K562 (cell line): ENCODE measurements at regions not wholly inside any gene's neighbourhood (a gene's known extent, or its start where the extent isn't known, plus 50 kb on each side); places are given as distances from the start of the nearest gene placed in this dataset.

Experiments used
- EP300 ChIP-seq: IDR thresholded peaks from 2 replicates; pipeline ENCODE4 v1.6.1; 2012; ENCODE audit warnings: low read length, improper control_type of control experiment
- KLF13 ChIP-seq: fragments of 450-650 bp; IDR thresholded peaks from 2 replicates; pipeline ENCODE4 v1.6.1; 2016; ENCODE audit warnings: missing genetic modification characterization, low read depth, mild to moderate bottlenecking, missing compliant biosample characterization, moderate library complexity, borderline replicate concordance
- SMAD4 ChIP-seq: fragments of 250-450 bp; sonication (Bioruptor Pico); conservative IDR thresholded peaks from 2 replicates; pipeline ENCODE4 v1.8.0; 2021; ENCODE audit warnings: inconsistent platforms, mild to moderate bottlenecking, moderate library complexity
- TCFL5 ChIP-seq: fragments of 250-450 bp; sonication (Bioruptor Pico); conservative IDR thresholded peaks from 2 replicates; pipeline ENCODE4 v1.6.1; 2021; ENCODE audit warnings: mild to moderate bottlenecking, moderate library complexity, matching md5 sums
- TRIM28 ChIP-seq: fragments of 450-650 bp; IDR thresholded peaks from 2 replicates; pipeline ENCODE4 v1.6.1; 2017
- TF ChIP-seq, protein P1 (sequence below), 3 experiments: IDR thresholded peaks in 2 of 3; conservative IDR thresholded peaks in 1 of 3; 2 replicates each; pipeline ENCODE4 v1.5.1; 2011 to 2012; ENCODE audit warnings: low read length in 3 of 3, mild to moderate bottlenecking in 3 of 3, control low read depth in 2 of 3, improper control_type of control experiment in 1 of 3, inconsistent platforms in 1 of 3, low read depth in 1 of 3, mixed read lengths in 1 of 3, moderate library complexity in 1 of 3; ENCODE audit not compliant: insufficient read depth in 2 of 3
- TF ChIP-seq, protein P2 (sequence below): sonication (generic); formaldehyde crosslinking; IDR thresholded peaks from 2 replicates; pipeline ENCODE4 v1.8.0; 2023; ENCODE audit warnings: missing genetic modification reagents, mild to moderate bottlenecking, borderline replicate concordance
- TF ChIP-seq, protein P3 (sequence below): sonication (generic); formaldehyde crosslinking; IDR thresholded peaks from 2 replicates; pipeline ENCODE4 v1.8.1; 2023; ENCODE audit warnings: mild to moderate bottlenecking, missing genetic modification reagents
- TF ChIP-seq, protein P4 (sequence below), 2 experiments: IDR thresholded peaks; 2 replicates each; pipeline ENCODE4 v1.6.1; 2012; ENCODE audit warnings: improper control_type of control experiment in 2 of 2, low read depth in 2 of 2, low read length in 2 of 2, borderline replicate concordance in 1 of 2
- TF ChIP-seq, protein P5 (sequence below): fragments of 250-450 bp; sonication (Bioruptor Pico); IDR thresholded peaks from 2 replicates; pipeline ENCODE4 v1.9.0; 2021; ENCODE audit warnings: mild to moderate bottlenecking, inconsistent platforms
- TF ChIP-seq, protein P6 (sequence below): fragments of 450-650 bp; formaldehyde crosslinking; conservative IDR thresholded peaks from 2 replicates; pipeline ENCODE4 v1.4.0; 2022; ENCODE audit warnings: mild to moderate bottlenecking, missing genetic modification characterization
- TF ChIP-seq, protein P7 (sequence below): fragments of 150-350 bp; conservative IDR thresholded peaks from 2 replicates; pipeline ENCODE4 v1.6.1; 2014; ENCODE audit warnings: low read length

DNA sequence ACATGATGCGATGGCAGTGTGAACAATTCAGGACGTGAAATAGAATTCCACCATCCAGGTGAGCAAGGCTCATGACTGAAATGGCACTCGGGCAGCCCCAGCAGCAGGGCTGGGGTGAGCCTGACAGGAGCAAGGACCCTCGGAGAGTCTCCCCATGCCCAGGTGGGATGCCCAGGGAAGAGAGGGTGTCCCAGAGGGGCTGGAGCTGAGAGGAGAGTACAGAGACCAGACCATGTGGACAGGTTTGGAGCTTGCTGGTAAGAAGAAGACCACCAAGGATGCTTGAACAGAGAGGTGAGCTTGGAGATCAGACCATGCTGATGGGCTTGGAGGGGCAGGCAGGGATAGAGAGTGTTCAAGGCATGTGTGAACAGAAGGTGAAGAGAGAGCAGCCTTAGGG, 83.3 kb downstream of the RAMP3 start:
- no peak for TF ChIP-seq EP300
- TF ChIP-seq, protein P1, sequence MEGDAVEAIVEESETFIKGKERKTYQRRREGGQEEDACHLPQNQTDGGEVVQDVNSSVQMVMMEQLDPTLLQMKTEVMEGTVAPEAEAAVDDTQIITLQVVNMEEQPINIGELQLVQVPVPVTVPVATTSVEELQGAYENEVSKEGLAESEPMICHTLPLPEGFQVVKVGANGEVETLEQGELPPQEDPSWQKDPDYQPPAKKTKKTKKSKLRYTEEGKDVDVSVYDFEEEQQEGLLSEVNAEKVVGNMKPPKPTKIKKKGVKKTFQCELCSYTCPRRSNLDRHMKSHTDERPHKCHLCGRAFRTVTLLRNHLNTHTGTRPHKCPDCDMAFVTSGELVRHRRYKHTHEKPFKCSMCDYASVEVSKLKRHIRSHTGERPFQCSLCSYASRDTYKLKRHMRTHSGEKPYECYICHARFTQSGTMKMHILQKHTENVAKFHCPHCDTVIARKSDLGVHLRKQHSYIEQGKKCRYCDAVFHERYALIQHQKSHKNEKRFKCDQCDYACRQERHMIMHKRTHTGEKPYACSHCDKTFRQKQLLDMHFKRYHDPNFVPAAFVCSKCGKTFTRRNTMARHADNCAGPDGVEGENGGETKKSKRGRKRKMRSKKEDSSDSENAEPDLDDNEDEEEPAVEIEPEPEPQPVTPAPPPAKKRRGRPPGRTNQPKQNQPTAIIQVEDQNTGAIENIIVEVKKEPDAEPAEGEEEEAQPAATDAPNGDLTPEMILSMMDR (IDR thresholded peaks at IDR 0.05 in 2 of 3, conservative IDR thresholded peaks at IDR 0.05 in 1 of 3; ENCODE audit: insufficient read depth in 2 of 3, low read depth in 1 of 3, low read length in 3 of 3), result no peak
- TF ChIP-seq, protein P2, sequence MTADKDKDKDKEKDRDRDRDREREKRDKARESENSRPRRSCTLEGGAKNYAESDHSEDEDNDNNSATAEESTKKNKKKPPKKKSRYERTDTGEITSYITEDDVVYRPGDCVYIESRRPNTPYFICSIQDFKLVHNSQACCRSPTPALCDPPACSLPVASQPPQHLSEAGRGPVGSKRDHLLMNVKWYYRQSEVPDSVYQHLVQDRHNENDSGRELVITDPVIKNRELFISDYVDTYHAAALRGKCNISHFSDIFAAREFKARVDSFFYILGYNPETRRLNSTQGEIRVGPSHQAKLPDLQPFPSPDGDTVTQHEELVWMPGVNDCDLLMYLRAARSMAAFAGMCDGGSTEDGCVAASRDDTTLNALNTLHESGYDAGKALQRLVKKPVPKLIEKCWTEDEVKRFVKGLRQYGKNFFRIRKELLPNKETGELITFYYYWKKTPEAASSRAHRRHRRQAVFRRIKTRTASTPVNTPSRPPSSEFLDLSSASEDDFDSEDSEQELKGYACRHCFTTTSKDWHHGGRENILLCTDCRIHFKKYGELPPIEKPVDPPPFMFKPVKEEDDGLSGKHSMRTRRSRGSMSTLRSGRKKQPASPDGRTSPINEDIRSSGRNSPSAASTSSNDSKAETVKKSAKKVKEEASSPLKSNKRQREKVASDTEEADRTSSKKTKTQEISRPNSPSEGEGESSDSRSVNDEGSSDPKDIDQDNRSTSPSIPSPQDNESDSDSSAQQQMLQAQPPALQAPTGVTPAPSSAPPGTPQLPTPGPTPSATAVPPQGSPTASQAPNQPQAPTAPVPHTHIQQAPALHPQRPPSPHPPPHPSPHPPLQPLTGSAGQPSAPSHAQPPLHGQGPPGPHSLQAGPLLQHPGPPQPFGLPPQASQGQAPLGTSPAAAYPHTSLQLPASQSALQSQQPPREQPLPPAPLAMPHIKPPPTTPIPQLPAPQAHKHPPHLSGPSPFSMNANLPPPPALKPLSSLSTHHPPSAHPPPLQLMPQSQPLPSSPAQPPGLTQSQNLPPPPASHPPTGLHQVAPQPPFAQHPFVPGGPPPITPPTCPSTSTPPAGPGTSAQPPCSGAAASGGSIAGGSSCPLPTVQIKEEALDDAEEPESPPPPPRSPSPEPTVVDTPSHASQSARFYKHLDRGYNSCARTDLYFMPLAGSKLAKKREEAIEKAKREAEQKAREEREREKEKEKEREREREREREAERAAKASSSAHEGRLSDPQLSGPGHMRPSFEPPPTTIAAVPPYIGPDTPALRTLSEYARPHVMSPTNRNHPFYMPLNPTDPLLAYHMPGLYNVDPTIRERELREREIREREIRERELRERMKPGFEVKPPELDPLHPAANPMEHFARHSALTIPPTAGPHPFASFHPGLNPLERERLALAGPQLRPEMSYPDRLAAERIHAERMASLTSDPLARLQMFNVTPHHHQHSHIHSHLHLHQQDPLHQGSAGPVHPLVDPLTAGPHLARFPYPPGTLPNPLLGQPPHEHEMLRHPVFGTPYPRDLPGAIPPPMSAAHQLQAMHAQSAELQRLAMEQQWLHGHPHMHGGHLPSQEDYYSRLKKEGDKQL (CRISPR knock-in tag), result no peak
- TF ChIP-seq, protein P3, sequence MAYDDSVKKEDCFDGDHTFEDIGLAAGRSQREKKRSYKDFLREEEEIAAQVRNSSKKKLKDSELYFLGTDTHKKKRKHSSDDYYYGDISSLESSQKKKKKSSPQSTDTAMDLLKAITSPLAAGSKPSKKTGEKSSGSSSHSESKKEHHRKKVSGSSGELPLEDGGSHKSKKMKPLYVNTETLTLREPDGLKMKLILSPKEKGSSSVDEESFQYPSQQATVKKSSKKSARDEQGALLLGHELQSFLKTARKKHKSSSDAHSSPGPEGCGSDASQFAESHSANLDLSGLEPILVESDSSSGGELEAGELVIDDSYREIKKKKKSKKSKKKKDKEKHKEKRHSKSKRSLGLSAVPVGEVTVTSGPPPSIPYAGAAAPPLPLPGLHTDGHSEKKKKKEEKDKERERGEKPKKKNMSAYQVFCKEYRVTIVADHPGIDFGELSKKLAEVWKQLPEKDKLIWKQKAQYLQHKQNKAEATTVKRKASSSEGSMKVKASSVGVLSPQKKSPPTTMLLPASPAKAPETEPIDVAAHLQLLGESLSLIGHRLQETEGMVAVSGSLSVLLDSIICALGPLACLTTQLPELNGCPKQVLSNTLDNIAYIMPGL (CRISPR knock-in tag), result no peak
- TF ChIP-seq SMAD4 (CRISPR knock-in tag), result no peak
- no peak for TF ChIP-seq KLF13
- TF ChIP-seq TCFL5 (CRISPR knock-in tag), result no peak
- no peak for TF ChIP-seq TRIM28
- TF ChIP-seq, protein P4, sequence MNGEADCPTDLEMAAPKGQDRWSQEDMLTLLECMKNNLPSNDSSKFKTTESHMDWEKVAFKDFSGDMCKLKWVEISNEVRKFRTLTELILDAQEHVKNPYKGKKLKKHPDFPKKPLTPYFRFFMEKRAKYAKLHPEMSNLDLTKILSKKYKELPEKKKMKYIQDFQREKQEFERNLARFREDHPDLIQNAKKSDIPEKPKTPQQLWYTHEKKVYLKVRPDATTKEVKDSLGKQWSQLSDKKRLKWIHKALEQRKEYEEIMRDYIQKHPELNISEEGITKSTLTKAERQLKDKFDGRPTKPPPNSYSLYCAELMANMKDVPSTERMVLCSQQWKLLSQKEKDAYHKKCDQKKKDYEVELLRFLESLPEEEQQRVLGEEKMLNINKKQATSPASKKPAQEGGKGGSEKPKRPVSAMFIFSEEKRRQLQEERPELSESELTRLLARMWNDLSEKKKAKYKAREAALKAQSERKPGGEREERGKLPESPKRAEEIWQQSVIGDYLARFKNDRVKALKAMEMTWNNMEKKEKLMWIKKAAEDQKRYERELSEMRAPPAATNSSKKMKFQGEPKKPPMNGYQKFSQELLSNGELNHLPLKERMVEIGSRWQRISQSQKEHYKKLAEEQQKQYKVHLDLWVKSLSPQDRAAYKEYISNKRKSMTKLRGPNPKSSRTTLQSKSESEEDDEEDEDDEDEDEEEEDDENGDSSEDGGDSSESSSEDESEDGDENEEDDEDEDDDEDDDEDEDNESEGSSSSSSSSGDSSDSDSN (IDR thresholded peaks at IDR 0.05; ENCODE audit: borderline replicate concordance in 1 of 2, low read depth in 2 of 2, low read length in 2 of 2), result no peak
- TF ChIP-seq, protein P5, sequence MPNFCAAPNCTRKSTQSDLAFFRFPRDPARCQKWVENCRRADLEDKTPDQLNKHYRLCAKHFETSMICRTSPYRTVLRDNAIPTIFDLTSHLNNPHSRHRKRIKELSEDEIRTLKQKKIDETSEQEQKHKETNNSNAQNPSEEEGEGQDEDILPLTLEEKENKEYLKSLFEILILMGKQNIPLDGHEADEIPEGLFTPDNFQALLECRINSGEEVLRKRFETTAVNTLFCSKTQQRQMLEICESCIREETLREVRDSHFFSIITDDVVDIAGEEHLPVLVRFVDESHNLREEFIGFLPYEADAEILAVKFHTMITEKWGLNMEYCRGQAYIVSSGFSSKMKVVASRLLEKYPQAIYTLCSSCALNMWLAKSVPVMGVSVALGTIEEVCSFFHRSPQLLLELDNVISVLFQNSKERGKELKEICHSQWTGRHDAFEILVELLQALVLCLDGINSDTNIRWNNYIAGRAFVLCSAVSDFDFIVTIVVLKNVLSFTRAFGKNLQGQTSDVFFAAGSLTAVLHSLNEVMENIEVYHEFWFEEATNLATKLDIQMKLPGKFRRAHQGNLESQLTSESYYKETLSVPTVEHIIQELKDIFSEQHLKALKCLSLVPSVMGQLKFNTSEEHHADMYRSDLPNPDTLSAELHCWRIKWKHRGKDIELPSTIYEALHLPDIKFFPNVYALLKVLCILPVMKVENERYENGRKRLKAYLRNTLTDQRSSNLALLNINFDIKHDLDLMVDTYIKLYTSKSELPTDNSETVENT (CRISPR knock-in tag), result no peak
- TF ChIP-seq, protein P6, sequence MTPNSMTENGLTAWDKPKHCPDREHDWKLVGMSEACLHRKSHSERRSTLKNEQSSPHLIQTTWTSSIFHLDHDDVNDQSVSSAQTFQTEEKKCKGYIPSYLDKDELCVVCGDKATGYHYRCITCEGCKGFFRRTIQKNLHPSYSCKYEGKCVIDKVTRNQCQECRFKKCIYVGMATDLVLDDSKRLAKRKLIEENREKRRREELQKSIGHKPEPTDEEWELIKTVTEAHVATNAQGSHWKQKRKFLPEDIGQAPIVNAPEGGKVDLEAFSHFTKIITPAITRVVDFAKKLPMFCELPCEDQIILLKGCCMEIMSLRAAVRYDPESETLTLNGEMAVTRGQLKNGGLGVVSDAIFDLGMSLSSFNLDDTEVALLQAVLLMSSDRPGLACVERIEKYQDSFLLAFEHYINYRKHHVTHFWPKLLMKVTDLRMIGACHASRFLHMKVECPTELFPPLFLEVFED (CRISPR knock-in tag), result no peak
- TF ChIP-seq, protein P7, sequence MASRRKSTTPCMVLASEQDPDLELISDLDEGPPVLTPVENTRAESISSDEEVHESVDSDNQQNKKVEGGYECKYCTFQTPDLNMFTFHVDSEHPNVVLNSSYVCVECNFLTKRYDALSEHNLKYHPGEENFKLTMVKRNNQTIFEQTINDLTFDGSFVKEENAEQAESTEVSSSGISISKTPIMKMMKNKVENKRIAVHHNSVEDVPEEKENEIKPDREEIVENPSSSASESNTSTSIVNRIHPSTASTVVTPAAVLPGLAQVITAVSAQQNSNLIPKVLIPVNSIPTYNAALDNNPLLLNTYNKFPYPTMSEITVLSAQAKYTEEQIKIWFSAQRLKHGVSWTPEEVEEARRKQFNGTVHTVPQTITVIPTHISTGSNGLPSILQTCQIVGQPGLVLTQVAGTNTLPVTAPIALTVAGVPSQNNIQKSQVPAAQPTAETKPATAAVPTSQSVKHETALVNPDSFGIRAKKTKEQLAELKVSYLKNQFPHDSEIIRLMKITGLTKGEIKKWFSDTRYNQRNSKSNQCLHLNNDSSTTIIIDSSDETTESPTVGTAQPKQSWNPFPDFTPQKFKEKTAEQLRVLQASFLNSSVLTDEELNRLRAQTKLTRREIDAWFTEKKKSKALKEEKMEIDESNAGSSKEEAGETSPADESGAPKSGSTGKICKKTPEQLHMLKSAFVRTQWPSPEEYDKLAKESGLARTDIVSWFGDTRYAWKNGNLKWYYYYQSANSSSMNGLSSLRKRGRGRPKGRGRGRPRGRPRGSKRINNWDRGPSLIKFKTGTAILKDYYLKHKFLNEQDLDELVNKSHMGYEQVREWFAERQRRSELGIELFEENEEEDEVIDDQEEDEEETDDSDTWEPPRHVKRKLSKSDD, result no peak
